T-helper 2 cell (primary cell): ENCODE measurements at regions not wholly inside any gene's neighbourhood (a gene's known extent, or its start where the extent isn't known, plus 50 kb on each side); places are given as distances from the start of the nearest gene placed in this dataset.

Experiments
- DNase-seq, 5 experiments: peaks; one replicate each; pipeline versions ENCODE4 v3.0.0 to v3.0.0-alpha.2; 2012 to 2022

- DNase-seq, result no peak
These were observed 73.1 kb upstream of the FMR1 start for GRCh38 chrX:147838465-147839131.

GRCh38 chrX:147846676-147847075, 65.0 kb upstream of the FMR1 start:
- DNase-seq, result no peak

GRCh38 chrX:147847999-147848398, 63.7 kb upstream of the FMR1 start:
- no peak for DNase-seq

DNA sequence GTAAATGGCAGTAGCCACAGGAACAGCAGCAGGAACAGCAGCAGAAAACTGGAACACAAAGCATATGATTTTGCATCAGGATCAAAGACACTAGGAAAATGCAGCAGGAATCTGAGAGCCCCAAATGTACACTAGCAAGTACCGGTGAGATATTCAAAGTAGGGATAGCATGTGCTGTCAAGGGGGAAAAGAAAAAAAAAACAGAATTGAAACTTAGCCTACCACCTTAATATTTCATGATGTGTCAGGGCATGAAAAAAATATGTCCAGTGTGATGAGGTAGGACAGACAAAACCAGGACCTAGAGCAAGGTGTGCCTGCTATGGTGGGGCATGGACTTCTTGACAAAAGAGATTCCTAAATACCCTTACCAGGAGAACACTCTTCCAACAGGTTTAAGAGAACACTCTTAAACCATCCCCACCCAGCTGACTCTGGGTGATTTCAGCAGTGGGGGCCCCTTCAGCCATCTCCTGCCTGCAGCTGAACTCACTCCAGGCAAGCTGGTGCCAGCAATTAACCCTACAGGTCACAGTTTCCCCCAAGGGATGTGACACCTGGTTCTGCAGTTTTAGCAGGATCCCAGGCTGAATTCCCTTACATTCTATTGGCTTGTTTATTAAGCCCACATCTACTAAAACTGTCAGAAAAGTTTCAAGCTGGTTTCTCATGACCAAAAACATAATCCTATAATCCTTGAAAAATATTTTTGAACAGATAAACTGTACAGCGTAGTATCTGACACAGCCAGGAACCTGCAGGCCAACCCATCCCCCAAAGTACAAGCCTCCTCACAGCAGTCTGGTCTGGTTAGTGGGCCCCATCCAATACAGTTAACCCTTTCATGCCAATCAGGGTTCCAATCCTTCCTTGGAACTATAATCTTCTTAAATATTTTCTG, 62.9 kb upstream of the FMR1 start:
- DNase-seq, result no peak

GRCh38 chrX:147850875-147851274, 60.8 kb upstream of the FMR1 start:
- no peak for DNase-seq

GRCh38 chrX:147853701-147854100, 58.0 kb upstream of the FMR1 start:
- DNase-seq, result no peak

- DNase-seq, result no peak
These were observed 52.1 kb upstream of the FMR1 start for GRCh38 chrX:147859666-147860065.
